Keratinocyte (primary cell): ENCODE measurements at regions not wholly inside any gene's neighbourhood (a gene's known extent, or its start where the extent isn't known, plus 50 kb on each side); places are given as distances from the start of the nearest gene placed in this dataset.

ENCODE experiments used
- DNase-seq: peaks from one replicate; pipeline ENCODE4 v3.0.0-alpha.2; 2011; ENCODE audit warnings: low read depth, missing footprints, low spot score
- FAIRE-seq: peaks from 2 replicates; lab custom pipeline; 2011; peaks lifted over from hg19 to GRCh38; lab: Jason Lieb, UNC
- H2AFZ ChIP-seq: 2 replicates; pipeline ENCODE4 v1.6.0; 2012; ENCODE audit warnings: low read length, control low read depth, inconsistent platforms; ENCODE audit not compliant: control insufficient read depth
- H3K27ac ChIP-seq: 2 replicates; pipeline ENCODE4 v1.5.1; 2011; ENCODE audit warnings: low read length; ENCODE audit not compliant: control insufficient read depth, insufficient read depth
- H3K27me3 ChIP-seq: 3 replicates; pipeline ENCODE4 v1.6.0; 2011; ENCODE audit warnings: low read length; ENCODE audit not compliant: control insufficient read depth, insufficient read depth; ENCODE audit errors: extremely low read depth
- H3K36me3 ChIP-seq, 2 experiments: 2 replicates in 1 of 2; 3 replicates in 1 of 2; pipeline ENCODE4 v1.5.1; 2011; ENCODE audit warnings: low read length in 2 of 2, mild to moderate bottlenecking in 1 of 2; ENCODE audit not compliant: control insufficient read depth in 2 of 2, insufficient read depth in 2 of 2; ENCODE audit errors: extremely low read depth in 1 of 2
- H3K4me1 ChIP-seq: 3 replicates; pipeline ENCODE4 v1.5.1; 2011; ENCODE audit warnings: low read length; ENCODE audit not compliant: control insufficient read depth, insufficient read depth; ENCODE audit errors: extremely low read depth
- H3K4me2 ChIP-seq: 3 replicates; pipeline ENCODE4 v1.6.0; 2011; ENCODE audit warnings: low read depth, low read length; ENCODE audit not compliant: control insufficient read depth, insufficient read depth; ENCODE audit errors: extremely low read depth
- H3K4me3 ChIP-seq, 3 experiments: fragments of 200-600 bp in 1 of 3; sonication (generic) in 1 of 3; 2 replicates in 2 of 3; 3 replicates in 1 of 3; pipeline ENCODE4 v1.5.1; 2011 to 2016; ENCODE audit warnings: low read length in 3 of 3, mild to moderate bottlenecking in 3 of 3, control low read depth in 2 of 3, inconsistent platforms in 1 of 3, low read depth in 1 of 3, mixed read lengths in 1 of 3, mixed run types in 1 of 3, moderate library complexity in 1 of 3; ENCODE audit not compliant: control insufficient read depth in 2 of 3, insufficient read depth in 2 of 3; ENCODE audit errors: extremely low read depth in 1 of 3
- H3K79me2 ChIP-seq: 2 replicates; pipeline ENCODE4 v1.6.0; 2012; ENCODE audit warnings: low read length; ENCODE audit not compliant: control insufficient read depth, insufficient read depth
- H3K9ac ChIP-seq: 3 replicates; pipeline ENCODE4 v1.6.0; 2011; ENCODE audit warnings: low read length; ENCODE audit not compliant: control insufficient read depth, insufficient read depth; ENCODE audit errors: extremely low read depth
- H3K9me1 ChIP-seq: 3 replicates; pipeline ENCODE4 v1.6.0; 2011; ENCODE audit warnings: low read length; ENCODE audit not compliant: control insufficient read depth, insufficient read depth; ENCODE audit errors: extremely low read depth
- H3K9me3 ChIP-seq: 2 replicates; pipeline ENCODE4 v1.5.1; 2012; ENCODE audit warnings: low read depth, low read length; ENCODE audit not compliant: control insufficient read depth
- H4K20me1 ChIP-seq: 3 replicates; pipeline ENCODE4 v1.6.0; 2011; ENCODE audit warnings: low read length; ENCODE audit not compliant: control insufficient read depth, insufficient read depth; ENCODE audit errors: extremely low read depth
- EZH2 ChIP-seq: IDR thresholded peaks from one replicate; pipeline ENCODE4 v1.6.1; 2012; ENCODE audit warnings: inconsistent platforms, mild to moderate bottlenecking, low read length, moderate library complexity
- dilution Hi-C: fragments of 300-500 bp; cut with MboI; formaldehyde crosslinking; loops from one replicate; pipeline ENCODE4 v1.7.0; 2020; ENCODE audit warnings: low sequenced_read_pairs; ENCODE audit not compliant: extremely low pct_ligation_motif_present
- TF ChIP-seq, protein P1 (sequence below), 3 experiments: IDR thresholded peaks in 1 of 3; conservative IDR thresholded peaks in 1 of 3; optimal IDR thresholded peaks in 1 of 3; 2 replicates in 2 of 3; 3 replicates in 1 of 3; pipeline versions ENCODE3 to v1.5.1; 2011; ENCODE audit warnings: low read length in 3 of 3, mild to moderate bottlenecking in 3 of 3, moderate library complexity in 2 of 3, control low read depth in 1 of 3, inconsistent platforms in 1 of 3; ENCODE audit not compliant: insufficient read depth in 2 of 3; ENCODE audit errors: extremely low read depth in 1 of 3

DNA sequence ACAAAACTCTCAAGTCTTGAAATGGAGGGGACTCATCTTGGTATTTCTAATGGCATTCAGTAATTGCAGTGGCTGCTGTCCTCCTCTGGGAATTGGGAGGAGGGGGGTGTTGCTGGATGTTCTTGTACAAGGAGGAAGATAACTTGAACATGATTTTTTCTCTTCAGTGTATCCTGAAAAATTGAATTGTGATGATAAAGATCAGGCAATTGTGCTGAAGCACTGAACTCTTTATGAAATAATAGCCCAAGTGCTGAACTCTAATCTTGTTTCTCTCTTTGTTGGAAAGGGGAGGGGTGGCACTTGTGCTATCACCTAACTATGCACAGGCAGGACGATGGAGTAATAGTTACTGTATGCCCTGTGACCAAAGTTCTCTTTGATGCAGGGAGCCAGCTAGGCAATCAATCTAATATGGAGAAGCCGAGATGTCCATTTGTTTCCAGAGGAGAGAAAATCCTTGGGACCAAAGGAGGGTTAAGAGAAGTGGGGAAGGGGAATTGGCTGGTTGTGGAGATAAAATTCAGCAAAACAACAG lies 68.1 kb upstream of the ATP2C1 start:
- no peak for TF ChIP-seq EZH2
- Histone ChIP-seq H3K4me2 (no peak overlapping the region), H3K4me3 (no peak overlapping the region), H3K9ac (no peak overlapping the region), H3K27ac (no peak overlapping the region), H3K4me1 (peaks cover 13% of the 10 kb centered on the region), H3K27me3 (no peaks in the 10 kb centered on the region), H4K20me1 (no peaks in the 10 kb centered on the region), H3K9me3 (no peaks in the 10 kb centered on the region), H3K36me3 (no peaks in the 10 kb centered on the region), H3K79me2 (no peaks in the 10 kb centered on the region), H3K9me1 (no peaks in the 10 kb centered on the region), H2AFZ (no peak overlapping the region)
- dilution Hi-C loops: loop anchor here (5.0 kb wide), 1 partner anchor 56 kb away; no protein-coding TSS in a partner anchor
- FAIRE-seq (no peak), DNase-seq (no peak)

GRCh38 chr3:130826516-130827182 lies 67.2 kb upstream of the ATP2C1 start:
- Histone ChIP-seq H3K9ac (no peak overlapping the region), H2AFZ (peak overlapping the region; percentile 60), H3K9me1 (no peaks in the 10 kb centered on the region), H4K20me1 (no peaks in the 10 kb centered on the region), H3K79me2 (no peaks in the 10 kb centered on the region), H3K4me3 (no peak overlapping the region), H3K4me1 (peaks cover 6% of the 10 kb centered on the region), H3K27ac (no peak overlapping the region), H3K36me3 (no peaks in the 10 kb centered on the region), H3K27me3 (no peaks in the 10 kb centered on the region), H3K4me2 (peak overlapping the region; percentile 43), H3K9me3 (no peaks in the 10 kb centered on the region)
- FAIRE-seq (peak; percentile 80), DNase-seq (no peak)
- dilution Hi-C loops: loop anchor here (5.0 kb wide), 1 partner anchor 56 kb away; no protein-coding TSS in a partner anchor
- no peak for TF ChIP-seq EZH2
- TF ChIP-seq, protein P1, sequence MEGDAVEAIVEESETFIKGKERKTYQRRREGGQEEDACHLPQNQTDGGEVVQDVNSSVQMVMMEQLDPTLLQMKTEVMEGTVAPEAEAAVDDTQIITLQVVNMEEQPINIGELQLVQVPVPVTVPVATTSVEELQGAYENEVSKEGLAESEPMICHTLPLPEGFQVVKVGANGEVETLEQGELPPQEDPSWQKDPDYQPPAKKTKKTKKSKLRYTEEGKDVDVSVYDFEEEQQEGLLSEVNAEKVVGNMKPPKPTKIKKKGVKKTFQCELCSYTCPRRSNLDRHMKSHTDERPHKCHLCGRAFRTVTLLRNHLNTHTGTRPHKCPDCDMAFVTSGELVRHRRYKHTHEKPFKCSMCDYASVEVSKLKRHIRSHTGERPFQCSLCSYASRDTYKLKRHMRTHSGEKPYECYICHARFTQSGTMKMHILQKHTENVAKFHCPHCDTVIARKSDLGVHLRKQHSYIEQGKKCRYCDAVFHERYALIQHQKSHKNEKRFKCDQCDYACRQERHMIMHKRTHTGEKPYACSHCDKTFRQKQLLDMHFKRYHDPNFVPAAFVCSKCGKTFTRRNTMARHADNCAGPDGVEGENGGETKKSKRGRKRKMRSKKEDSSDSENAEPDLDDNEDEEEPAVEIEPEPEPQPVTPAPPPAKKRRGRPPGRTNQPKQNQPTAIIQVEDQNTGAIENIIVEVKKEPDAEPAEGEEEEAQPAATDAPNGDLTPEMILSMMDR (optimal IDR thresholded peaks at IDR 0.05 in 1 of 3, IDR thresholded peaks at IDR 0.05 in 1 of 3, conservative IDR thresholded peaks at IDR 0.05 in 1 of 3; ENCODE audit: extremely low read depth in 1 of 3, insufficient read depth in 2 of 3, low read length in 3 of 3): no peak
